IMR-90 (cell line): ENCODE measurements at regions not wholly inside any gene's neighbourhood (a gene's known extent, or its start where the extent isn't known, plus 50 kb on each side); places are given as distances from the start of the nearest gene placed in this dataset.

Experiments
- BHLHE40 ChIP-seq: fragments of 150-350 bp; IDR thresholded peaks from 2 replicates; pipeline ENCODE4 v1.6.1; 2016; ENCODE audit warnings: mild to moderate bottlenecking, low read depth, low read length
- CEBPB ChIP-seq: IDR thresholded peaks from 2 replicates; pipeline ENCODE4 v1.6.1; 2012; ENCODE audit warnings: low read depth, low read length, improper control_type of control experiment
- MAFK ChIP-seq: IDR thresholded peaks from 2 replicates; pipeline ENCODE4 v1.6.1; 2012; ENCODE audit warnings: low read depth, low read length, improper control_type of control experiment
- MAZ ChIP-seq: IDR thresholded peaks from 2 replicates; pipeline ENCODE4 v1.6.1; 2012; ENCODE audit warnings: low read depth, mild to moderate bottlenecking, low read length, improper control_type of control experiment, moderate library complexity, borderline replicate concordance
- POLR2A ChIP-seq: IDR thresholded peaks from 2 replicates; pipeline ENCODE4 v1.6.1; 2012; ENCODE audit warnings: mild to moderate bottlenecking, low read depth, low read length
- RAD21 ChIP-seq: IDR thresholded peaks from 2 replicates; pipeline ENCODE4 v1.6.1; 2012; ENCODE audit warnings: low read length, improper control_type of control experiment
- SMC3 ChIP-seq: fragments of 150-350 bp; IDR thresholded peaks from 2 replicates; pipeline ENCODE4 v1.6.1; 2016; ENCODE audit warnings: low read depth, mild to moderate bottlenecking, antibody characterized with exemption, low read length, moderate library complexity
- TF ChIP-seq, protein P1 (sequence below): conservative IDR thresholded peaks from 2 replicates; pipeline ENCODE4 v1.5.1; 2012; ENCODE audit warnings: mild to moderate bottlenecking, low read depth, low read length, improper control_type of control experiment
- TF ChIP-seq, protein P2 (sequence below): fragments of 150-350 bp; IDR thresholded peaks from 2 replicates; pipeline ENCODE4 v1.6.1; 2017; ENCODE audit warnings: mild to moderate bottlenecking, antibody characterized with exemption, low read length, low read depth

DNA sequence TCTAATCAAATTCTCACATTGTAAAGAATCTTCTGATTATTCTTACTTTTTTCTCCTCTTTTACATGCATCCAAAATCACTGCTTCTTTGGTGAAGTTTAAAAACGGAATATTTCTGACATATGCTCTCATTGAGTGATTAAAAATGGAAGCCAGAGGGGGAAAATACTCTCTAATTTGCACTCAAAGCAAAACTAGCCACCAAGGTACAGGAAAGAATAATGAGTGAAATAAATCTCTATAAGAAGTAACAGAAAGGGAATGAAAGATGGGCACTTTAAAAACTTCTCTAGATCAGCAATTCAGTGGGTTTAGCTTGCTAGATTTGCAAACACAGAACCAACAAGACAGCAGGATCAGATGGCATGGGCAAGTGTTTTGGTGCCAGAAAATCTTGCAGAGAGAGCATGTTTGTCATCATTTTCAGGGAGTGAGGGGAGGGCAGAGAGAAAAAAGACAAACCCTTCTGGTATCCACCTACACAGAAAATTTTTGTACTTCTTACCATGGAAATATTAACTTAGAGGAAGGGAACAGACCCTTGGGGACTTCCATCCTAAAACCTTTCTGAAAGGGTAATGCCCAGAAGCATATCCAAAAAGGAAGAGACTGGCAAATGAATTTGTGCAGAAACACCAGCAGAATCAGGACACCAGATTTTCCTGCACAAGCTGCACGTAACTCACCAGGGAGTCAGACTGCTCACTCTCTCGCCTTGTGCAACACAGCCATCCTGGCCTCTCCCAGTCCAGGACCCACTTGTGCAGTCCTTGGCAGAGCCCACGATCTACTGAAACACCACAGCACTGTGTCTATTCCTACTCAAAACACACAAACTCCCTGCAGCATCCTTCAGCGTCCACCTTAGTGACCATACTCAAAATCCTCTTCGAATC is 270.2 kb upstream of the PRDM1 start:
- TF ChIP-seq, protein P1, sequence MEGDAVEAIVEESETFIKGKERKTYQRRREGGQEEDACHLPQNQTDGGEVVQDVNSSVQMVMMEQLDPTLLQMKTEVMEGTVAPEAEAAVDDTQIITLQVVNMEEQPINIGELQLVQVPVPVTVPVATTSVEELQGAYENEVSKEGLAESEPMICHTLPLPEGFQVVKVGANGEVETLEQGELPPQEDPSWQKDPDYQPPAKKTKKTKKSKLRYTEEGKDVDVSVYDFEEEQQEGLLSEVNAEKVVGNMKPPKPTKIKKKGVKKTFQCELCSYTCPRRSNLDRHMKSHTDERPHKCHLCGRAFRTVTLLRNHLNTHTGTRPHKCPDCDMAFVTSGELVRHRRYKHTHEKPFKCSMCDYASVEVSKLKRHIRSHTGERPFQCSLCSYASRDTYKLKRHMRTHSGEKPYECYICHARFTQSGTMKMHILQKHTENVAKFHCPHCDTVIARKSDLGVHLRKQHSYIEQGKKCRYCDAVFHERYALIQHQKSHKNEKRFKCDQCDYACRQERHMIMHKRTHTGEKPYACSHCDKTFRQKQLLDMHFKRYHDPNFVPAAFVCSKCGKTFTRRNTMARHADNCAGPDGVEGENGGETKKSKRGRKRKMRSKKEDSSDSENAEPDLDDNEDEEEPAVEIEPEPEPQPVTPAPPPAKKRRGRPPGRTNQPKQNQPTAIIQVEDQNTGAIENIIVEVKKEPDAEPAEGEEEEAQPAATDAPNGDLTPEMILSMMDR: no peak
- TF ChIP-seq CEBPB (no peak), POLR2A (no peak), MAZ (no peak), MAFK (no peak), BHLHE40 (no peak), SMC3 (no peak), RAD21 (no peak)
- TF ChIP-seq, protein P2, sequence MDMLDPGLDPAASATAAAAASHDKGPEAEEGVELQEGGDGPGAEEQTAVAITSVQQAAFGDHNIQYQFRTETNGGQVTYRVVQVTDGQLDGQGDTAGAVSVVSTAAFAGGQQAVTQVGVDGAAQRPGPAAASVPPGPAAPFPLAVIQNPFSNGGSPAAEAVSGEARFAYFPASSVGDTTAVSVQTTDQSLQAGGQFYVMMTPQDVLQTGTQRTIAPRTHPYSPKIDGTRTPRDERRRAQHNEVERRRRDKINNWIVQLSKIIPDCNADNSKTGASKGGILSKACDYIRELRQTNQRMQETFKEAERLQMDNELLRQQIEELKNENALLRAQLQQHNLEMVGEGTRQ: no peak
